SH-SY5Y (cell line): ENCODE measurements at regions not wholly inside any gene's neighbourhood (a gene's known extent, or its start where the extent isn't known, plus 50 kb on each side); places are given as distances from the start of the nearest gene placed in this dataset.

Source experiments
- GATA2 ChIP-seq: IDR thresholded peaks from 2 replicates; pipeline ENCODE4 v1.6.1; 2011; ENCODE audit warnings: mild to moderate bottlenecking, low read depth, low read length
- GATA3 ChIP-seq: IDR thresholded peaks from 2 replicates; pipeline ENCODE4 v1.6.1; 2011; ENCODE audit warnings: low read depth, mild to moderate bottlenecking, low read length, moderate library complexity

DNA sequence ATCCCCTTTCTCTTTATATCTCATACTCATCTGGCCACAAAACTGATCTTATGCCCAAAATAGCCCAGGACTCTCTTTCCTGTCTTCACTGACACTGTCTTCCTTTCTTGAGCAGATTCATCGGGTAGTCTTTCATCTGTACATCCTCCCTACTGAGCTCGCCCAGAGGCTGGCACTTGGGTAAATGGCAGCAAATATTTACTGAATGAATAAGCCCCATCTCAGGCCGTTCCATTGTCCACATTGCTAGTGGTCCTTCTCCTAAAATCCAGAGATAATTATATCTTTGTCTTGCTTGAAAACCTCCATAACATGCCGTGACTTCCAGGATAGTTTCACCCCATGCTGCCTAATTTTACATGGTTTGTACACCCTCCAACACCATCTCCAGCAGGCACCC is 158.1 kb upstream of the SDK2 start:
- TF ChIP-seq GATA2, result no peak
- TF ChIP-seq GATA3, result no peak
